ENCODE measurements at regions not wholly inside any gene's neighbourhood (a gene's known extent, or its start where the extent isn't known, plus 50 kb on each side); places are given as distances from the start of the nearest gene placed in this dataset.

DNA sequence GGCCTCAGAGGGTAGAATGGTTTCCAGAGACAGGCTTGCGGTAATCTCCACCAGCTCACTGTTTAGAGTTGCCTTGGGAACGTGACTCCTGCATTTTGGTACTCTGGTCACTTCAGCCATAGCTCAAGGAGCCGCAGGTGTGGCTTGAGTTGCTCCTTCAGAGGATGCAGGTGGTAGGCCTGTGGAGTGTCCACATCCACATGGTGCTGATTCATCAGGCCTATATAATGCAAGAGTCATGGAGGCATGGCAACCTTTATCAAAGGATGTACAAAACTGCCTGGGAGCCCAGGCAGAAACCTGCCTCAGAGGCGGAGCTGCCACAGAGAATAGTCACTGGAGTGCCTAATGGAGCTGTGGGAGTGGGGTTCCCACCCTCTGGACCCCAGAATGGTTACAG lies 114.2 kb downstream of the ANXA1 start:
- no peaks in the 10 kb centered on the region for H3K36me3 ChIP-seq (ENCODE audit: control insufficient read depth, low read length)
- no peak for TF ChIP-seq CTCF (IDR thresholded peaks at IDR 0.05; ENCODE audit: low read depth, low read length, poor library complexity, severe bottlenecking)
- TF ChIP-seq EZH2phosphoT487 (IDR thresholded peaks at IDR 0.05; ENCODE audit: borderline replicate concordance, low read length), result no peak
- no peaks in the 10 kb centered on the region for H4K20me1 ChIP-seq (ENCODE audit: control insufficient read depth, insufficient read depth, low read depth, low read length)
- H3K27me3 ChIP-seq (ENCODE audit: control insufficient read depth, low read length), result no peaks in the 10 kb centered on the region
- no peaks in the 10 kb centered on the region for H3F3A ChIP-seq (ENCODE audit: control insufficient read depth, insufficient read depth)
- no peaks in the 10 kb centered on the region for H3K9me2 ChIP-seq (replicated peaks; ENCODE audit: control insufficient read depth, low read length)
- H3K4me1 ChIP-seq (ENCODE audit: control insufficient read depth, low read length), result no peaks in the 10 kb centered on the region
- no peak overlapping the region for H3K4me2 ChIP-seq (ENCODE audit: low read length)
- no peaks in the 10 kb centered on the region for H3K79me2 ChIP-seq (ENCODE audit: control insufficient read depth, low read length)
- H3K4me3 ChIP-seq (ENCODE audit: low read length), result no peak overlapping the region
- no peaks in the 10 kb centered on the region for H3K9me3 ChIP-seq (ENCODE audit: control insufficient read depth, insufficient read depth, low read length)
- H3K27ac ChIP-seq (ENCODE audit: low read depth, low read length), result no peak overlapping the region

GRCh38 chr9:73269430-73270101 lies 117.9 kb downstream of the ANXA1 start:
- TF ChIP-seq EZH2phosphoT487 (IDR thresholded peaks at IDR 0.05; ENCODE audit: borderline replicate concordance, low read length) (no peak), CTCF (IDR thresholded peaks at IDR 0.05; ENCODE audit: low read depth, low read length, poor library complexity, severe bottlenecking) (peak; percentile 25)
- no peaks in the 10 kb centered on the region for H3K79me2 ChIP-seq (ENCODE audit: control insufficient read depth, low read length)
- no peak overlapping the region for H3K27ac ChIP-seq (ENCODE audit: low read depth, low read length)
- H3K9me2 ChIP-seq (replicated peaks; ENCODE audit: control insufficient read depth, low read length), result no peaks in the 10 kb centered on the region
- no peaks in the 10 kb centered on the region for H3F3A ChIP-seq (ENCODE audit: control insufficient read depth, insufficient read depth)
- no peaks in the 10 kb centered on the region for H4K20me1 ChIP-seq (ENCODE audit: control insufficient read depth, insufficient read depth, low read depth, low read length)
- no peak overlapping the region for H3K4me3 ChIP-seq (ENCODE audit: low read length)
- no peaks in the 10 kb centered on the region for H3K27me3 ChIP-seq (ENCODE audit: control insufficient read depth, low read length)
- H3K36me3 ChIP-seq (ENCODE audit: control insufficient read depth, low read length), result no peaks in the 10 kb centered on the region
- no peaks in the 10 kb centered on the region for H3K4me1 ChIP-seq (ENCODE audit: control insufficient read depth, low read length)
- no peaks in the 10 kb centered on the region for H3K9me3 ChIP-seq (ENCODE audit: control insufficient read depth, insufficient read depth, low read length)
- no peak overlapping the region for H3K4me2 ChIP-seq (ENCODE audit: low read length)

GRCh38 chr9:73270967-73271721 lies 119.5 kb downstream of the ANXA1 start:
- H3K4me3 ChIP-seq (ENCODE audit: low read length), result no peak overlapping the region
- no peaks in the 10 kb centered on the region for H3K27me3 ChIP-seq (ENCODE audit: control insufficient read depth, low read length)
- H3K9me2 ChIP-seq (replicated peaks; ENCODE audit: control insufficient read depth, low read length), result no peaks in the 10 kb centered on the region
- TF ChIP-seq EZH2phosphoT487 (IDR thresholded peaks at IDR 0.05; ENCODE audit: borderline replicate concordance, low read length), result no peak
- no peak for TF ChIP-seq CTCF (IDR thresholded peaks at IDR 0.05; ENCODE audit: low read depth, low read length, poor library complexity, severe bottlenecking)
- no peaks in the 10 kb centered on the region for H3K36me3 ChIP-seq (ENCODE audit: control insufficient read depth, low read length)
- H3K4me2 ChIP-seq (ENCODE audit: low read length), result no peak overlapping the region
- no peak overlapping the region for H3K27ac ChIP-seq (ENCODE audit: low read depth, low read length)
- H4K20me1 ChIP-seq (ENCODE audit: control insufficient read depth, insufficient read depth, low read depth, low read length), result no peaks in the 10 kb centered on the region
- no peaks in the 10 kb centered on the region for H3K79me2 ChIP-seq (ENCODE audit: control insufficient read depth, low read length)
- H3F3A ChIP-seq (ENCODE audit: control insufficient read depth, insufficient read depth), result no peaks in the 10 kb centered on the region
- no peaks in the 10 kb centered on the region for H3K9me3 ChIP-seq (ENCODE audit: control insufficient read depth, insufficient read depth, low read length)
- no peaks in the 10 kb centered on the region for H3K4me1 ChIP-seq (ENCODE audit: control insufficient read depth, low read length)

Data from DOHH2 (cell line).